ENCODE measurements at regions not wholly inside any gene's neighbourhood (a gene's known extent, or its start where the extent isn't known, plus 50 kb on each side); places are given as distances from the start of the nearest gene placed in this dataset.

DNA sequence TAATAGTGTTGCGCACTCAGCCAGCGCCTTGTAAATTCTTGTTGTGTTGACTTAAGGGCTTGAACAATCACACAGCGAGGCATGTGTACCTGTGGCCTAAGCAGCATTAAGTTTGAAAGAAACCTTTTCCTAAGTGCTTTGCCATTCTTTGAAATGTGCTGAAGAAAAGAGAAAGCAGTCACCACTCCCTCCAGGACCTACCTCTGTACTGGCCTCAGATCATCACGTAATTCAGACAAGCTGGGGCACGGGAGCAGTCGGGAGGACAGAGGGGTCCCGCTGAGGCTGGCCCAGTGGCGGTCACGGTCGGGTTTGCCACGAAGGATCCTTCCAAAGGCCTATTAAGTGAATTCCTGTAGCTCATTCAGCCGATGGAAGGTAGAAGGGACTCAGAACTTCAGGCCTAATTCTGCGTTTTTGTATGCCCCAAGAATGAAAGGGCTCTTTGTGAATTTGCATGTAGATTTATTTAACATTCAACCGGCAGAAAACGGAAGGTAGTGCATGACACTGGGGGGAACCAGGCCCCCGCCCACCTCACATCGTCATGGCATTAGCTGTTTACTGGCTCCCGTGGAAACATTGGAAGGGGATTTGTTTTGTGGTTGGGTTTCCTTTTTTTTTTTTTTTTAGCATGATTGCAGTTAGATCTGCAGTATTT, 106.3 kb downstream of the TRAPPC11 start:
- H3K27me3 Mint-ChIP-seq (ENCODE audit: insufficient read depth, low read depth, poor library complexity), result peaks cover 8% of the 10 kb centered on the region
- Histone ChIP-seq H4K20me1 (replicated peaks; ENCODE audit: insufficient read depth) (no peaks in the 10 kb centered on the region), H3K4me2 (no peak overlapping the region), H3K36me3 (ENCODE audit: insufficient read depth) (no peaks in the 10 kb centered on the region), H3K27me3 (ENCODE audit: insufficient read depth) (no peaks in the 10 kb centered on the region), H3K4me3 (no peak overlapping the region), H3F3A (replicated peaks; ENCODE audit: low read depth) (no peaks in the 10 kb centered on the region), H3K4me1 (ENCODE audit: insufficient read depth) (0 out of 2 replicates have a peak, but pooled peaks cover 4% of the 10 kb centered on the region), H3K79me2 (replicated peaks; ENCODE audit: insufficient read depth) (no peaks in the 10 kb centered on the region), H2AFZ (peak overlapping the region; percentile 2), H3K27ac (ENCODE audit: low read depth) (no peak overlapping the region), H3K9me2 (ENCODE audit: insufficient read depth) (no peaks in the 10 kb centered on the region; the same call in 1 of the 2 replicates)
- TF ChIP-seq CREB1 (CRISPR knock-in tag; IDR thresholded peaks at IDR 0.05; ENCODE audit: low read depth) (no peak), ZNF114 (CRISPR knock-in tag; IDR thresholded peaks at IDR 0.05) (no peak), STAT1 (IDR thresholded peaks at IDR 0.05; ENCODE audit: unreplicated experiment) (no peak), ZNF331 (CRISPR knock-in tag; IDR thresholded peaks at IDR 0.05; ENCODE audit: low read depth) (no peak), EZH2phosphoT487 (IDR thresholded peaks at IDR 0.05; ENCODE audit: unreplicated experiment) (no peak), NANOG (IDR thresholded peaks at IDR 0.05; ENCODE audit: borderline replicate concordance) (no peak), EZH2 (IDR thresholded peaks at IDR 0.05; ENCODE audit: low read depth, unreplicated experiment) (no peak), POLR2AphosphoS5 (IDR thresholded peaks at IDR 0.05; ENCODE audit: low read depth) (no peak), JUNB (IDR thresholded peaks at IDR 0.05; ENCODE audit: unreplicated experiment) (no peak)
- TF ChIP-seq, protein P1, sequence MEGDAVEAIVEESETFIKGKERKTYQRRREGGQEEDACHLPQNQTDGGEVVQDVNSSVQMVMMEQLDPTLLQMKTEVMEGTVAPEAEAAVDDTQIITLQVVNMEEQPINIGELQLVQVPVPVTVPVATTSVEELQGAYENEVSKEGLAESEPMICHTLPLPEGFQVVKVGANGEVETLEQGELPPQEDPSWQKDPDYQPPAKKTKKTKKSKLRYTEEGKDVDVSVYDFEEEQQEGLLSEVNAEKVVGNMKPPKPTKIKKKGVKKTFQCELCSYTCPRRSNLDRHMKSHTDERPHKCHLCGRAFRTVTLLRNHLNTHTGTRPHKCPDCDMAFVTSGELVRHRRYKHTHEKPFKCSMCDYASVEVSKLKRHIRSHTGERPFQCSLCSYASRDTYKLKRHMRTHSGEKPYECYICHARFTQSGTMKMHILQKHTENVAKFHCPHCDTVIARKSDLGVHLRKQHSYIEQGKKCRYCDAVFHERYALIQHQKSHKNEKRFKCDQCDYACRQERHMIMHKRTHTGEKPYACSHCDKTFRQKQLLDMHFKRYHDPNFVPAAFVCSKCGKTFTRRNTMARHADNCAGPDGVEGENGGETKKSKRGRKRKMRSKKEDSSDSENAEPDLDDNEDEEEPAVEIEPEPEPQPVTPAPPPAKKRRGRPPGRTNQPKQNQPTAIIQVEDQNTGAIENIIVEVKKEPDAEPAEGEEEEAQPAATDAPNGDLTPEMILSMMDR (conservative IDR thresholded peaks at IDR 0.05; ENCODE audit: low read depth in 2 of 2), result no peak
- TF ChIP-seq, protein P2, sequence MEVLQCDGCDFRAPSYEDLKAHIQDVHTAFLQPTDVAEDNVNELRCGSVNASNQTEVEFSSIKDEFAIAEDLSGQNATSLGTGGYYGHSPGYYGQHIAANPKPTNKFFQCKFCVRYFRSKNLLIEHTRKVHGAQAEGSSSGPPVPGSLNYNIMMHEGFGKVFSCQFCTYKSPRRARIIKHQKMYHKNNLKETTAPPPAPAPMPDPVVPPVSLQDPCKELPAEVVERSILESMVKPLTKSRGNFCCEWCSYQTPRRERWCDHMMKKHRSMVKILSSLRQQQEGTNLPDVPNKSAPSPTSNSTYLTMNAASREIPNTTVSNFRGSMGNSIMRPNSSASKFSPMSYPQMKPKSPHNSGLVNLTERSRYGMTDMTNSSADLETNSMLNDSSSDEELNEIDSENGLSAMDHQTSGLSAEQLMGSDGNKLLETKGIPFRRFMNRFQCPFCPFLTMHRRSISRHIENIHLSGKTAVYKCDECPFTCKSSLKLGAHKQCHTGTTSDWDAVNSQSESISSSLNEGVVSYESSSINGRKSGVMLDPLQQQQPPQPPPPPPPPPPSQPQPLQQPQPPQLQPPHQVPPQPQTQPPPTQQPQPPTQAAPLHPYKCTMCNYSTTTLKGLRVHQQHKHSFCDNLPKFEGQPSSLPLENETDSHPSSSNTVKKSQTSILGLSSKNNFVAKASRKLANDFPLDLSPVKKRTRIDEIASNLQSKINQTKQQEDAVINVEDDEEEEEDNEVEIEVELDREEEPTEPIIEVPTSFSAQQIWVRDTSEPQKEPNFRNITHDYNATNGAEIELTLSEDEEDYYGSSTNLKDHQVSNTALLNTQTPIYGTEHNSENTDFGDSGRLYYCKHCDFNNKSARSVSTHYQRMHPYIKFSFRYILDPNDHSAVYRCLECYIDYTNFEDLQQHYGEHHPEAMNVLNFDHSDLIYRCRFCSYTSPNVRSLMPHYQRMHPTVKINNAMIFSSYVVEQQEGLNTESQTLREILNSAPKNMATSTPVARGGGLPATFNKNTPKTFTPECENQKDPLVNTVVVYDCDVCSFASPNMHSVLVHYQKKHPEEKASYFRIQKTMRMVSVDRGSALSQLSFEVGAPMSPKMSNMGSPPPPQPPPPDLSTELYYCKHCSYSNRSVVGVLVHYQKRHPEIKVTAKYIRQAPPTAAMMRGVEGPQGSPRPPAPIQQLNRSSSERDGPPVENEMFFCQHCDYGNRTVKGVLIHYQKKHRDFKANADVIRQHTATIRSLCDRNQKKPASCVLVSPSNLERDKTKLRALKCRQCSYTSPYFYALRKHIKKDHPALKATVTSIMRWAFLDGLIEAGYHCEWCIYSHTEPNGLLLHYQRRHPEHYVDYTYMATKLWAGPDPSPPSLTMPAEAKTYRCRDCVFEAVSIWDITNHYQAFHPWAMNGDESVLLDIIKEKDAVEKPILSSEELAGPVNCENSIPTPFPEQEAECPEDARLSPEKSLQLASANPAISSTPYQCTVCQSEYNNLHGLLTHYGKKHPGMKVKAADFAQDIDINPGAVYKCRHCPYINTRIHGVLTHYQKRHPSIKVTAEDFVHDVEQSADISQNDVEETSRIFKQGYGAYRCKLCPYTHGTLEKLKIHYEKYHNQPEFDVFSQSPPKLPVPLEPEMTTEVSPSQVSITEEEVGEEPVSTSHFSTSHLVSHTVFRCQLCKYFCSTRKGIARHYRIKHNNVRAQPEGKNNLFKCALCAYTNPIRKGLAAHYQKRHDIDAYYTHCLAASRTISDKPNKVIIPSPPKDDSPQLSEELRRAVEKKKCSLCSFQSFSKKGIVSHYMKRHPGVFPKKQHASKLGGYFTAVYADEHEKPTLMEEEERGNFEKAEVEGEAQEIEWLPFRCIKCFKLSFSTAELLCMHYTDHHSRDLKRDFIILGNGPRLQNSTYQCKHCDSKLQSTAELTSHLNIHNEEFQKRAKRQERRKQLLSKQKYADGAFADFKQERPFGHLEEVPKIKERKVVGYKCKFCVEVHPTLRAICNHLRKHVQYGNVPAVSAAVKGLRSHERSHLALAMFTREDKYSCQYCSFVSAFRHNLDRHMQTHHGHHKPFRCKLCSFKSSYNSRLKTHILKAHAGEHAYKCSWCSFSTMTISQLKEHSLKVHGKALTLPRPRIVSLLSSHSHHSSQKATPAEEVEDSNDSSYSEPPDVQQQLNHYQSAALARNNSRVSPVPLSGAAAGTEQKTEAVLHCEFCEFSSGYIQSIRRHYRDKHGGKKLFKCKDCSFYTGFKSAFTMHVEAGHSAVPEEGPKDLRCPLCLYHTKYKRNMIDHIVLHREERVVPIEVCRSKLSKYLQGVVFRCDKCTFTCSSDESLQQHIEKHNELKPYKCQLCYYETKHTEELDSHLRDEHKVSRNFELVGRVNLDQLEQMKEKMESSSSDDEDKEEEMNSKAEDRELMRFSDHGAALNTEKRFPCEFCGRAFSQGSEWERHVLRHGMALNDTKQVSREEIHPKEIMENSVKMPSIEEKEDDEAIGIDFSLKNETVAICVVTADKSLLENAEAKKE (CRISPR knock-in tag; IDR thresholded peaks at IDR 0.05), result no peak
- TF ChIP-seq, protein P3, sequence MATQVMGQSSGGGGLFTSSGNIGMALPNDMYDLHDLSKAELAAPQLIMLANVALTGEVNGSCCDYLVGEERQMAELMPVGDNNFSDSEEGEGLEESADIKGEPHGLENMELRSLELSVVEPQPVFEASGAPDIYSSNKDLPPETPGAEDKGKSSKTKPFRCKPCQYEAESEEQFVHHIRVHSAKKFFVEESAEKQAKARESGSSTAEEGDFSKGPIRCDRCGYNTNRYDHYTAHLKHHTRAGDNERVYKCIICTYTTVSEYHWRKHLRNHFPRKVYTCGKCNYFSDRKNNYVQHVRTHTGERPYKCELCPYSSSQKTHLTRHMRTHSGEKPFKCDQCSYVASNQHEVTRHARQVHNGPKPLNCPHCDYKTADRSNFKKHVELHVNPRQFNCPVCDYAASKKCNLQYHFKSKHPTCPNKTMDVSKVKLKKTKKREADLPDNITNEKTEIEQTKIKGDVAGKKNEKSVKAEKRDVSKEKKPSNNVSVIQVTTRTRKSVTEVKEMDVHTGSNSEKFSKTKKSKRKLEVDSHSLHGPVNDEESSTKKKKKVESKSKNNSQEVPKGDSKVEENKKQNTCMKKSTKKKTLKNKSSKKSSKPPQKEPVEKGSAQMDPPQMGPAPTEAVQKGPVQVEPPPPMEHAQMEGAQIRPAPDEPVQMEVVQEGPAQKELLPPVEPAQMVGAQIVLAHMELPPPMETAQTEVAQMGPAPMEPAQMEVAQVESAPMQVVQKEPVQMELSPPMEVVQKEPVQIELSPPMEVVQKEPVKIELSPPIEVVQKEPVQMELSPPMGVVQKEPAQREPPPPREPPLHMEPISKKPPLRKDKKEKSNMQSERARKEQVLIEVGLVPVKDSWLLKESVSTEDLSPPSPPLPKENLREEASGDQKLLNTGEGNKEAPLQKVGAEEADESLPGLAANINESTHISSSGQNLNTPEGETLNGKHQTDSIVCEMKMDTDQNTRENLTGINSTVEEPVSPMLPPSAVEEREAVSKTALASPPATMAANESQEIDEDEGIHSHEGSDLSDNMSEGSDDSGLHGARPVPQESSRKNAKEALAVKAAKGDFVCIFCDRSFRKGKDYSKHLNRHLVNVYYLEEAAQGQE (IDR thresholded peaks at IDR 0.05; ENCODE audit: unreplicated experiment), result no peak
- TF ChIP-seq, protein P4, sequence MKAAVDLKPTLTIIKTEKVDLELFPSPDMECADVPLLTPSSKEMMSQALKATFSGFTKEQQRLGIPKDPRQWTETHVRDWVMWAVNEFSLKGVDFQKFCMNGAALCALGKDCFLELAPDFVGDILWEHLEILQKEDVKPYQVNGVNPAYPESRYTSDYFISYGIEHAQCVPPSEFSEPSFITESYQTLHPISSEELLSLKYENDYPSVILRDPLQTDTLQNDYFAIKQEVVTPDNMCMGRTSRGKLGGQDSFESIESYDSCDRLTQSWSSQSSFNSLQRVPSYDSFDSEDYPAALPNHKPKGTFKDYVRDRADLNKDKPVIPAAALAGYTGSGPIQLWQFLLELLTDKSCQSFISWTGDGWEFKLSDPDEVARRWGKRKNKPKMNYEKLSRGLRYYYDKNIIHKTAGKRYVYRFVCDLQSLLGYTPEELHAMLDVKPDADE (IDR thresholded peaks at IDR 0.05), result no peak
- no peaks in the 10 kb centered on the region for H3K9me3 Mint-ChIP-seq
- peaks cover 7% of the 10 kb centered on the region; the same call in 2 of the 3 replicates for H3K4me1 Mint-ChIP-seq
- DNase-seq (ENCODE audit: low spot score) (peak; percentile 7), ATAC-seq (peak; percentile 60)
- H3K4me3 Mint-ChIP-seq, result no peak overlapping the region
- no peak overlapping the region for H3K27ac Mint-ChIP-seq
- H3K36me3 Mint-ChIP-seq (ENCODE audit: low read depth), result no peaks in the 10 kb centered on the region; the same call in 2 of the 3 replicates
